Amniotic epithelial cell (primary cell): ENCODE measurements at regions not wholly inside any gene's neighbourhood (a gene's known extent, or its start where the extent isn't known, plus 50 kb on each side); places are given as distances from the start of the nearest gene placed in this dataset.
"Not testable (repeated sequence)": the region's sequence is repeated elsewhere in the genome, so short reads cannot be mapped to it uniquely, and the experiment has no call there.

Experiments
- DNase-seq: peaks from one replicate; pipeline ENCODE4 v3.0.0-alpha.2; 2010; ENCODE audit warnings: low read depth

DNA sequence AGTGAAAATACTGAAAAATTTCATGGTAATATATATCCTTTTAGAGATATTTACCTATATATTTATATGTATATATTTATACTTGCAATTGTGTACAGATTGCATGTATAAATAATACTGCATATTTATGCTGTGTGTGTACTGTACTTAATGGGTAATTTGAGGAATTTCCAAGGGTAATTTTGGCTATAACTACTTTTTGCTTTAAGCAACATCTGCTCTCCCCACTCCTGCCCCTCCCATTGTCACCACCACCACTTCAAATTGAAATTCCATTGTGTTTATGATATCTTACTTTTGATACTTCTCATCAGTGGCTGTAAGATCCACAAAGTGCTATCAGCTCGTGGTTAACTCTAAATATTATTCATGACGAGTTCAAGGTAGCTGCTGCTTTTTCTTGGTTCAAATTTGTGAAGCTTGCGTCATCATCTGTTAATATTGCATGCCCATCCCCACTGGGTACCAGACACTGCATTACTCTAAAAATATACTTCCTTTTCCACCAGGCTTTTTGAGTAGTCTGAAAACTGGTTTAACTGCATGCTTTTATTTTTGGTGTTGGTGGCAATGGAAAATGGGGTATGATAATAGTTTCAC is 91.7 kb upstream of the MITF start:
- DNase-seq: peak; percentile 86

DNA sequence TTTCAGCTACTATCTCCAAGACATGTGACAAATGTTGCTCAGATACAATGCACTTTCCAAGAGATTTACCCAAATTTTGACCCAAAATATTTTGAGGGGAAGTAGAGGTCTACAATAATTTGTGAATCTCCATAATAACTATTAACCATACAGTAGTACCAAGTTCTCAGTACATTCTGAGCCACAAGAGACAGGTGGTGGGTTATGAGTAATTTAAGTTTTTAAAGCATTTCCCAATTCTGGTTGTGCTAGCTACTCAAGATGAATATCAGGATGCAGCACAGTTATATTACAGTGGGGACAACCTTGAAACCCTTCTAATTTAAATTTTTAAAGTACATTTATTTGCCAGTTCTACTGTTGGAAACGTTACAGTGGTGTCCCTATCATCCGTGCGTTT is 92.2 kb upstream of the MITF start:
- DNase-seq: no peak

DNA sequence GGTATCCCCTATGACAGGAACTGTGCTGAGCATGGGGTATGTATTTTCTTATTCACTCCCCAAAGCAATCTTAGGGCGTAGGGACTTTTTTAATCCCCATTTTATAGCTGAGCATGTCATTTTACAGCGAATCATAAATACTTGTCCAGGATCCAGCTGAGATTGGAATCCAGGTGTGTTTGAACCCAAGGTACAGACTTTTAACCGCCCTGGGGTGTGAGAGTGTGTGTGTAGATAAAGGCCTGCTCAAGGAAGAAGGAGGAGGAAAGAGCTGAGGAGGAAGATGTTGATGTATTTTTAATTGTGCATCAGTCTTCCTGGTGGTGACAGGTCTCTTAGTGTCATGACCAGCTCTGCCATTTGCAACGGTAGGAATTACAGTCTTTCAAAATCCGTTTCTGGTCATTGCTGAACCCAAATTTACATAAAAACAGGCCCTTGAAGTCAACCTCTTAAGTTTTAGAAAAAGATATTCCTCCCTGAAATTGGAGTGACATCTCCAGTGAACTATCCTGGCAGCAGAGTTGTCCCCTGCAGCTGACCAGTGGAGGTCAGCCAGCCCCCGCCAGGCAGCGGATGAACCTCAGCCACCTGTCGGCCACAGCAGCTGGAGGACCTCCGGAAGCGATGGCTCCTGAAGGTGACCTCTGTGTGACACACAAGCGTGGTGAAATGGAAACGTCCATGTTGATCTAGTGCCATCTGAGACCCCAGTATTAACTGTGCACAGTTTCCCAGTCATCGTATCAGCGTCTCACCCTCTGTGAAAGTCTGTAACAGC is 92.8 kb upstream of the MITF start:
- no peak for DNase-seq

DNA sequence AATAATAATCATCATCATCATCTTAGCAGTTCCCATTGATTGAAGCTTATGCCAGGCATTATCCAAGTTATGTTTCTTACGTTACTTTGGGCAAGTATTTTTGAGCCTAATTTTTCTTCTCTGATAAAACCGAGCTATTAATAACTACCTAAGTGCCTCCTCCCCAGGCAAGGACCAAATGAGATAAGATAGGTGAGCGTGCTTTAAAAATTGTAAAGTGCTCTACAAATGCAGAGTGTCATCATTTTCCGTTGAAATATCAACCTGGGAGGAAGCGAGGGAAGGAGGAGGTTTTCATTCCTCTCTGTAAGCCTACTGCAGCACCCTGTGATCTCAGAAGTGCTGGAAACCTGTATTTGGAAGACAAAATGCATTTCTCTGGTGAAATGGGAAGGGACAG is 96.7 kb upstream of the MITF start:
- no peak for DNase-seq

DNA sequence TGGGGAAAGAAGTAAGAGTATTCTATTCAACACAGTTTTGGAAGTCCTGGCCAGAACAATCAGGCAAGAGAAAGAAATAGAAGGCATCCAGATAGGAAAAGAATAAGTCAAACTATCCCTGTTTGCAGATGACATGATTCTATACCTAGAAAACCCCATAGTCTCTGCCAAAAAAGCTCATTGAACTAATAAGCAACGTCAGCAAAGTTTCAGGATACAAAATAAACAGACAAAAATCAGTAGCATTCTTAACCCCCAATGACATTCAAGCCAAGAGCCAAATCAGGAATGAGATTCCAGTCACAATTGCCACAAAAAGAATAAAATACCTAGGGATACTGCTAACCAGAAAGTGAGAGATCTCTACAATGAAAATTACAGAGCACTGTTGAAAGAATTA is 99.4 kb upstream of the MITF start:
- no peak for DNase-seq

DNA sequence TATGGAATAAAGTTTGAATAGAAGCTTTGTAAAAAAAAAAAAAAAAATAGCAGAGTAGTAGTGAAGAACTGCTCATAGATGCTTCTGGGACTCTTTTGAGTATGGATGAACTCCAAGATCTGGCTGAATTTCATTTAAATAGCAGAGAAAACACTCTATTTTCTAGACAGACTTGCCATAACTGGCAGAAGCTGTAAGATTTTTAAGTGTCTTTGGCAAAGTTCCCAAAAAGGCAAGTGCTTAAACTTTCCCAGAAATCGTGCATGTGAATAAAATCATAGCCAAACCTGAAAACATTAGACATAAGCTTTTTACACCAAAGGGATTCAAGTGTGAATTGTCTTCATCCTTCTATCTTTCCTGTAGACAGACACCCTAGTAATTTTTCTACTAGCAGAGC is 110.3 kb upstream of the MITF start:
- DNase-seq: no peak

DNA sequence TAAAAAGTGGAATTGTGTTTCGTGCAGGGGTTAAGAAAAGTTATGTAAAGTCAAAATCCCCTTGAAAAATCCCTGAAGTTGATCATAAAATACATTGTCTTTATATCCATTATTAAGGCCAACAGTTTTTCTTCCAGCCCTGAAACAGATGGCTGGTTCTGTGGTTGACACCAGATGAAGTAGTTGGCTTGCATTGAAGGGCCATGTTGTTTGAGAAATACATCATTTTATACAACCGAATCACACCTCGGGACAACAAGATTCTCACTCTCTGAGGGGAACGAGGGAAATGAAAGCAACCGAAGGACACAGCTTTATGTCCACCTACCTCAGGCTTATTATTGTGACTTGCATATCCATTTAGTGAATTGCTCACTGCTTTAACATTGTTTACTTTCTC is 126.0 kb upstream of the MITF start:
- DNase-seq: no peak

DNA sequence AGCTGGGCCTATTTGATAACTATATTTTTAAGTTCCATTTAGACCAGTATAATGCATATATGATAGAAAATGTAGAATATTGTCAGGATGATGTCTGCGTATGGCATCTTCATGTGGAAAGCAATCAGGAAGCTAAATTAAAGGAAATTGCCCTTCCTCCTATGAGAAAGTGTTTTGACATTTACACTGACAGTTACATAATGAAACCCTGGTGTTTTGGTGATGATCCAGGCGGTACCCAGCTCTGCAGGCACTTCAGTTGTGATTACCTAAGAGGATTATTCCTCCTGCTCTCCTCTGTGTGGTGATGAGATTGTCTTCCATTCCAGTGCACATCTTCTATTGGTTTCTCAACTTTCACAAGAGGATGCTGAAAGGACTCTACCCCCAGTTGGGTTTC is 126.5 kb upstream of the MITF start:
- no peak for DNase-seq

DNA sequence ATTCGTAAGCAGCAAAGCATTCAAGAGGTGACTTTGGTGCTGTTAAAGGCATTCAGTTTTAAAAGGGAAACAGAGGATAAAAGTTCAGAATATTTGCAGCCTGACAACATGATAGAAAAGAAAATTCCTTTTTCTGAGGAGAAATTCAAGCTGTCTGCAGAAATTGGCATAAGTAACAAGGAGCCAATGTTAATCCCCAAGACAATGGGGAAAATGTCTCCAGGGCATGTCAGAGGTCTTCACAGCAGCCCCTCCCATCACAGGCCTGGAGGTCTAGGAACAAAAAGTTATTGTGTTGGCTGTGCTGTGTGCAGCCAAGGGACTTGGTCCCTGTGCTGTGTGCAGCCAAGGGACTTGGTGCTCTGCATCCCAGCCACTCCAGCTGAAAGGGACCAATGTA is 129.7 kb upstream of the MITF start:
- DNase-seq: not testable (repeated sequence)

DNA sequence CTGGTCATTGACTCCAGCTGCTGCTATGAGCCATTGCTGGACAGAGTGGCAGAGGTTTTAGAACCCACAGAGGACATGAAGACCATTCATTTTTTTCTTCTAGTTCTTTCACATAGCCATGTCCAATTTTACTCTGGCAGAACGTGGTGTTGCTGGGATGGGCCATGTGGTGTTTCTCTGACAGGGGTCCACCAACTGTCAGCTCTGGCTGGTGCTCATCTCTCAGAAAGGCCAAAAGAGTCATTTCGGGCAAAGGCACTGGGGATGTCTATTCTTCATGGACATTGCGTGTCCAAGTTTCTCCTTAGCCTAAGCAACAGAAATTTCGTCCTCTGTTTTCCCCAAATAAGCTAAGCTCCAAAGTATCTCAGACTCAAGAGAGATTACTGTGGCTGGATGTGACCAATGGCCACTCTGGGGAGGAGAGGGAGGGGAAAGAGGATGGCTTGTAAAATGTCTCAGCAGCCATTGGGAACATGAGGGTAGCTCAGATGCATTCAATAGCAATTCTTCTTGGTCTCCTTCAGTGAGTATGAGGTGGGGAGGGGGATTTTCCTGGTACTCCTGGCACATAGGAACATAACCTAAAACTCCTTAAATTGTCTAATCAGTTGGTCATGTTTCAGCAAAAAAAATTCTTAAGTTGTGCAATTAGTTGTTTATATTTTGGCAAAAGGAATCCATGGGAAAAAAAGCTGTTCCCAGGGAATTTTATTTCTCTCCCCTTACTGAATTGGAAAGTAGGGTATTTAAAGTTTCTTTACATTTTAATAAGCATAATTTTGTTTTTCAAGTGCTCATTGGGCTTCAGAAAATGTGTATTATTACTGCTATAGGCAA is 131.6 kb upstream of the MITF start:
- no peak for DNase-seq

DNA sequence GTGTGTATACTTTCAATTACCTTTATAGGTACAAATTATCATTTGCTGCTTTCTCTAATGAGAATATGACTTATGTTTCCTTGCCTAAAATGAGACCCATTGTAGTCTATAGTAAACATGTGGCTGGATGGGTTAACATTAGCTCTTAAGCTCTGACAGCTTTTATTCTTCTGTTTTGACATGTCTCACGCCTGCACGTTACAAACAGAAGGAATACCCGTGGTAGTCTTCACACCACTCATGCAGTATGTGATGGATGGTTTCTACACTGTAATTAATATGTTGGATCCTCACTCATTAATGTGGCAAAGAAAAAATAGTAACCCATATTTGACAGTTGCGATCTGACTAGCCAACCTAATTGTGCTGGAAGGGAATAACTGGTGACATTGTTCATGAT is 133.4 kb upstream of the MITF start:
- DNase-seq: no peak

DNA sequence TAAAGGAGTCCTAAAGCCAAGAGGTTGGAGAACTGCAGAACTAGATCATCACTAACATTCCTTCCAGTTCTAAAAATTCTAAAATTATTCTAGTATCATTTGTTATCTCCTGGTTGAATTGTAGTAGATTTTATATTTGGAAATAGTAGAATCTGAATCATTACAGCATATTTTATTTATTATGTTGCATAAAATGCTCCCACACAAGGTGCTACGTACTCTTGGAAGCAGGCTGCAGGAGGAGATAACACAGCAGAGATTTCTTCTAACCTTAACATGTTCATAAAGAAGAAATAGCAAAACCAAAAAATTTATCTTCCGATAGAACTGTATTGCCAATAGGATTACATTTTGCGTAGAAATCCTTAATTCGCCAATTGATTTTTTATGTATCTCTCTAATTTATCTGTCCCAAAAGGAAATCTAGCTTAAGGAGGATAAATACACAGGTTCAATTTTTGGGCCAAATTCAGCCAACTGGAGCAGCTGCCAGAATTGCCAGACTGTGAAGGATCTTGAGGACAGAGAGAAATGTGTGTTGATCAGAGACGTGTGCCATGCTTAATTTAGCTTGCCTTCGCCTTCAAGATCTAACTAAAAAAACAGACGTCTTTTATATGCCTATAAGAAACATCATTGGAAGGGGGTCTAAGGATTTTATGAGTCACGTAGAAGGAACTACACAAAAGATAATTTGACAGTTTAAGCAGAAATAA is 134.4 kb upstream of the MITF start:
- no peak for DNase-seq

DNA sequence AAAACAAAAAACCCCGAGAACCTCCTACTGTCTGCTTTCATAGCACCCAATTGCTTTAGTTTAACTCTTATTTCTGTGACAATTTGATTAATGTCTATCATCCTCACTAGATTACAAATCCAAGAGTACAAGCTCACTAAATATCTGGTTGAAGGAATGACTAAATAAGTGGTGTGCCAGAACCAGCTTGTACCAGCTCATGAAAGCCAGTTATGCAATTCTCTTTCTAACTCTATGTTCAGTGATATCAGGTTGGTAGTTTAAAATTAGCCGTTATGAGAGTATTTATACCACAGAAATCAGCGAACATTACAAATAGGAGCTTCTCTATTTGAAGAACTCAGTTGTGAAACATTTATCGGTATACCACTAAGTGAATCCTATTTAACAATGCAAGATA is 137.2 kb upstream of the MITF start:
- peak; percentile 6 for DNase-seq

DNA sequence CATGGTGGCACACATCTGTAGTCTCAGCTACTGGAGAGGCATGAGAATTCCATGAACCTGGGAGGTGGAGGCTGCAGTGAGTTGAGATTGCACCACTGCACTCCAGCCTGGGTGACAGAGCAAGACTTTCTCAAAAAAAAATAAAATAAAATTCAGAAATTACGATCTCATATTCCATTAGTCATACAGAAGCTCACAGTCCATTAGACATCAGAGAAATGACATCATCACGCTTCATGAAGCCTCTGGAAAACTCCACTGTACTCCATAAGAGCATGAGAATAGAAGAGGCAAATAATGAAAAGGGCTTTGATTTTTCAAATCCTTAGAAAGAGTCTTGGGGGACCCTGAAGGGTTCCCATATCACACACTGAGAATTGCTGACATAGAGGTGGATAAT is 145.0 kb upstream of the MITF start:
- DNase-seq: no peak

DNA sequence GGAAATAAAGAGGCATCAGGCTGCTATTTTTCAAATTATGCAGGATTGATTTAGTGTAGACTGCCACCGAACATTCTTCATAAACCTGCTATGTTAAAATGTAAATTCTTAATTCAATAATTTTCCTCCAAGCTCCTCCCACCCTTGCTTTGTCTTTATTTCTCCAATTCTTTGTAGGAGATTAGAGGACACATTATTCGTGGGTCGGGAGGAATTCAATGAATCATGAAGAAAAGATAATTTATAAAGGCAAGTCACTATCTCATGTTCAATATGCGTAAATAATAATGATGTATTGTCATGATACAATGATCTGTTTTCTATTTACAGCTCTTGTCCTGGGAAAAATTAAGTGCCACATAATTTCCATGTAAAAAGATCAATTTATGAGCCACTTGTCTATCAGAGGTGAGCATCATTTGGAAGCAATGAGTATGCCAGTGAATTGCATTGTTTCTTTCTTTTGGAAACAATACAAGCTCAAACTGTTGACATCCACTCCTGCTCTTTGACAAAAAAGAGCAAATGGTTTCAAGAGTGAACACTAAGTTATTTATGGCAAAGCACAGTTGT is 148.0 kb upstream of the MITF start:
- DNase-seq: no peak

DNA sequence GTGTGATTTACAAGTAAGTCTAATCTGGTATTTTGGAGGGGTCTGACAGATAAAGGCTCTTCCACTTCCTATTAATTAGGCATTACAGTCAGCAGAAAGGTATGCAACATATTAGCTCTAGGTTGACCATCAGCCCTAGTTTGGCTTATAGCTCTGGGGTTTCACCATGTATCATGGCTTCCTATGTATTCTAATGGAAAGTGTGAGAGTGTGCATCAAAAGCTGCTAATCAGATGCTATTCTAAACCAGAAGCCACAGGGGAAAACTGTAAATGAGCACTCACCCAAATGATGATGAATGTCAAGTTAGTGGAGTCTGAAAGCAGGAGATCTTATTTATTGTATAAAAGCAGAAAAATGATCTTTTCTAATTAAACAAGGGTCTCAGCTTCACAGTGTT is 149.2 kb upstream of the MITF start:
- DNase-seq: no peak

DNA sequence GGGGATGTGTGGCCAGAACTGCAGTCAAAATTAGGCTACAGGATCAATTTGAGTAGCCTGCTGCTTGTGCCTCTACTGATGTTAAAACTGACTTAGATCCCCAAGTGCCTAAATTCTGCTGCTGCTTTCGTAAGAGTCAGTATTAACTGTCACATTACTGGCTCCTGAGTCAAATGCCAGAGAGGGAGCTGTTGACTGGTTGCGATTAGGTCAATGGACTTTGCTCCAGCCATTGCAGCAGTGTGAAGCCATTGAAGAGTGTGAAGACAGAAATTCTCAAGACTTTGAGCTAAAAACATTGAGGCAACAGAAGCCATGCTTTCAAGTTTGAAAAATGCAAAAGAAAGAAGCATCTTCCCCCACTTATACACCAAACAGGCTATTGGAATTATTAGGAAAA is 151.1 kb upstream of the MITF start:
- DNase-seq: no peak

DNA sequence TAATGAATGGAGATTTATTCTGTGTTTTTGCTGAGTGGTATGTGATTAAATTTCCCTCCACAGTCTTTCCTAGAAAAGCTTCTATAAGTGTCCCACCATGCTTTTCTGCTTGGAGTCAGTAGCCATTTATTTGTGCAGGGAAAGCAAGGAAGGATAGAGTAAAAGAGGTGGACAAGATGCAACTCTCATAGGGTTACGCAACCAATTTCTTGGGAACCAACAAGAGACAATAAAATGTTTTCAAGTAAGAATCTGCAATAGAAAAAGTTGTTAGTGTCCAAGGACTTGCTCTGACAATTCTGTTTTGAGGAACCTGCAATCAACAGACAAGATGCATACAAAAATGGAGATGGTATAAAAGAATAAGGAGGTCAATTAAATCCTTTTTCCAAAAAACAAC is 153.8 kb upstream of the MITF start:
- no peak for DNase-seq

DNA sequence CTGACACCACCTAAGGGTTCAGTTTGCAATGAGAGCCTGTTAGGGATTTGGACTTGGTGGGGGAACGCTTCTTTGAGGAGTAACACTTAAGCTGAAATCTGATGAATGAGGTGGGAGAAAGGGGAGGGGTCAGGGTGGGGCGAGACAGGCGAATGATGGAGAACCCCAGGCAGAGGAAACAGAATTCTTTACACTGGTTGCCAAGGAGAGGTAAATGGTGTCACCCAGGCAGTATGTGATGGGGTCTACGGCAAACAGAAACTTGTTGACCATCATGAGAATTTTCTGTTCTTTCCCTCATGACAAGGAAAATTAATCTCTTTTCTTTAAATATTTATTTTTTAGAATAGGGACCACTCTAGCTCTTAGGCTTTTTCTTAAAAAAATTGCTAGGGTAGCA is 157.2 kb upstream of the MITF start:
- DNase-seq: no peak

DNA sequence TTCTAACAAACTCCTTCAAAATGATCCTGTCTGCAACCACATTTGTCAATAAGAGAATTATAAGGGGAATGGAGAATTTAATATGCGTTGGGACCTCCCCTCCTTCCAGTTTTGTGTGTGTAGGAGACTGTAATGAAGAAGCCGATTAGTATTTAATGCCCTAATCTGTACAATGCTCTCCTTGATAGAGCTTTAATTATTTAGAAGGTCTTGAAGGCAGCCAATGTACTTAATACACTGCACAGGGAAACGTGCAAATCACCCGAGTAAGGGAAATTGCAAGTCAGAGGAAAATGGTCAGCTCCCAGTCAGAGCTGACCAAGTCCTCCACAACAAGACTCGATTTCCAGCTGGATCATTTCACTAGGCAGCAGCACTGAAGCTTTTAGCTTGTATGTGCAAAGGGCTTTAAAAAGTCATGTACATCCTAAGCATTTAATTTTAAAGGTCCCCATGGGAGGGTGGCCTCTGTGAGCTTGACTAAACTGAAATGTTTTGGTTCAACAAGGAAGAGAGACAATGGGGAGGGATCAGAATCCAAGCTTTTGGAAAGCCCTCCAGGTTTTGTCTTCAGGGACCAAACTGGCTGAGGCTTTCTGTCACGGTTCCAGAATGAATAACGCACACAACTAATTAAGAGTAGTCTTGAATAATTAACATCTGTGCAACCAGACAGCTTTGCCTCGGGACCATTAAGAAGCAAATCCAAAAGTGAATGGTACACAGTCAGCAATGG is 159.8 kb upstream of the MITF start:
- no peak for DNase-seq

DNA sequence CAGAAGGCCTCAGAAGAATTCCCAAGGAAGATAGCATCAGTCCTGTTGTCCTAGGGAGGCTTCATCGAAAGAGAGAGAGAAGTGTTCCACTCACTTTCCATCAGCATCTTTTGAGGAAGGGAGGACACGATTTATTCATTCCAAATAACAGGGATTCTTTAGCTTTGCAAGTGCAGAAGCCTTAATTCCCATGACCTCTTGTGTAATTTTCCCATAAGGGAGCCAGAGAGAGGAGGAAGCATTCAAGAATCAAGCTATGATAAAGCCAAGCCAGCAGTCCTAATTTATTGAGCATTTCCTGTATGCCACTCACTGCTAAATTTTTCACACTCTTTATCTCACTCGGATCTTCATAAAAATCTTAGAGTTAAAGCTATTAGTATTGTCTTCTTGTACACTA is 169.7 kb upstream of the MITF start:
- peak; percentile 1 for DNase-seq

DNA sequence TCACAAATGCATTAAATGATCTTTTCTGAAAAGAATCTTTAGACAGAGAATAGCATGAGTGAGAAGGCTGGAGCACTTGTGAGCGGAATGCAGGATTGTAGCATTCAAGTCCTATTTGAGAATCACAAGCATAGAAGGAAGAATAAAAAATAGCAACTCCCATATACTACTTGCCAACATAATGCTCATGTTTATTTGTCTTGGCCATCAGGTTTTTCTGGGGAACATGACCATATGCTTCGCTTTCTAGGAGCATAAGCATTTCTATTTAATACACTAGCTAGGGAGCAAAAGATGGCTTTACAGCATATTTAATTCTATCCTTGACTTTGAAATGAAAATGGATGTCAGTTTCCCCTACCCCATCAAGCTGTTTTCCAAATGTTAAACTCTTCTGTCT is 170.3 kb upstream of the MITF start:
- DNase-seq: no peak
